K562 (cell line): ENCODE measurements at regions not wholly inside any gene's neighbourhood (a gene's known extent, or its start where the extent isn't known, plus 50 kb on each side); places are given as distances from the start of the nearest gene placed in this dataset.

ENCODE experiments used
- ATAC-seq: fragments of 200-7000 bp; cut with Tn5 transposase; 3 replicates; pipeline ENCODE4 v1.9.1; 2020; ENCODE audit warnings: moderate library complexity
- BruUV-seq: library from RNA; stranded (reverse); fragments of 400-500 nt; replicated peaks from 2 replicates; lab custom pipeline; 2021; lab: Mats Ljungman, UMichigan
- CTCF ChIA-PET: fragments of 300-600 bp; formaldehyde crosslinking; extraction: SDS; loops from one replicate; lab custom pipeline; 2021; ENCODE audit warnings: low intra/inter-chr PET ratio; lab: Yijun Ruan, JAX
- POLR2A ChIA-PET: fragments of 300-600, 350-650 bp; sonication (Branson Sonifier 250); formaldehyde crosslinking; extraction: SDS; loops from one replicate; lab custom pipeline; 2021; ENCODE audit warnings: antibody characterized with exemption, inconsistent platforms; lab: Yijun Ruan, JAX
- DNase-seq, 4 experiments: peaks; one replicate each; pipeline versions ENCODE4 v3.0.0 to v3.0.0-alpha.2; 2011 to 2018; ENCODE audit warnings: low spot score in 3 of 4, mixed read lengths in 3 of 4; ENCODE audit errors: extremely low read depth in 1 of 4
- FAIRE-seq: peaks from 2 replicates; lab custom pipeline; 2011; peaks lifted over from hg19 to GRCh38; lab: Jason Lieb, UNC
- H2AFZ ChIP-seq: 2 replicates; pipeline ENCODE4 v1.6.0; 2011; ENCODE audit warnings: low read depth, low read length, control low read depth, inconsistent platforms
- H3K27ac ChIP-seq: fragments of 200-600 bp; 3 replicates; pipeline ENCODE4 v1.8.0; 2011; ENCODE audit warnings: low read depth, mild to moderate bottlenecking, control low read depth, inconsistent platforms, low read length, moderate library complexity, mixed read lengths; ENCODE audit errors: extremely low read depth
- H3K27me3 ChIP-seq, 2 experiments: fragments of 300-600 bp in 1 of 2; 2 replicates in 1 of 2; 3 replicates in 1 of 2; pipeline versions ENCODE4 v1.6.0 to v1.8.0; 2011; ENCODE audit warnings: inconsistent platforms in 2 of 2, low read length in 2 of 2, mild to moderate bottlenecking in 1 of 2, mixed read lengths in 1 of 2, moderate library complexity in 1 of 2; ENCODE audit not compliant: control insufficient read depth in 2 of 2, insufficient read depth in 2 of 2
- H3K36me3 ChIP-seq: fragments of 300-600 bp; 3 replicates; pipeline ENCODE4 v1.8.0; 2011; ENCODE audit warnings: mild to moderate bottlenecking, low read length, inconsistent platforms; ENCODE audit not compliant: control insufficient read depth, insufficient read depth
- H3K4me1 ChIP-seq, 2 experiments: fragments of 200-600 bp in 1 of 2; replicated peaks in 1 of 2; 2 replicates in 1 of 2; 3 replicates in 1 of 2; pipeline versions ENCODE4 v1.5.1 to v1.8.0; 2011; ENCODE audit warnings: inconsistent platforms in 2 of 2, low read length in 2 of 2, mild to moderate bottlenecking in 1 of 2, mixed read lengths in 1 of 2, moderate library complexity in 1 of 2; ENCODE audit not compliant: control insufficient read depth in 2 of 2, insufficient read depth in 2 of 2
- H3K4me2 ChIP-seq: 2 replicates; pipeline ENCODE4 v1.6.1; 2011; ENCODE audit warnings: low read length, control low read depth, inconsistent platforms, mixed read lengths; ENCODE audit not compliant: insufficient read depth
- H3K4me3 ChIP-seq: fragments of 200-600 bp; sonication (generic), shearing (Covaris generic); 2 replicates; pipeline ENCODE4 v1.5.1; 2016; ENCODE audit warnings: control low read depth, inconsistent platforms
- H3K79me2 ChIP-seq: fragments of 200-600 bp; 3 replicates; pipeline ENCODE4 v1.8.0; 2011; ENCODE audit warnings: low read length, inconsistent platforms; ENCODE audit not compliant: control insufficient read depth, insufficient read depth
- H3K9ac ChIP-seq, 2 experiments: 2 replicates each; pipeline versions ENCODE4 v1.6.0 to v1.6.1; 2011; ENCODE audit warnings: low read depth in 2 of 2, low read length in 2 of 2, control low read depth in 1 of 2, inconsistent platforms in 1 of 2, mild to moderate bottlenecking in 1 of 2, mixed read lengths in 1 of 2; ENCODE audit not compliant: insufficient read depth in 1 of 2
- H3K9me1 ChIP-seq: one replicate; pipeline ENCODE4 v1.6.0; 2011; ENCODE audit warnings: inconsistent platforms, mild to moderate bottlenecking, low read length, moderate library complexity; ENCODE audit not compliant: control insufficient read depth, insufficient read depth
- H3K9me3 ChIP-seq: replicated peaks from 2 replicates; pipeline ENCODE4 v1.5.1; 2011; ENCODE audit warnings: low read depth, low read length, inconsistent platforms; ENCODE audit not compliant: control insufficient read depth, insufficient read depth
- H4K20me1 ChIP-seq: replicated peaks from 2 replicates; pipeline ENCODE4 v1.6.1; 2011; ENCODE audit warnings: low read length, inconsistent platforms, mixed read lengths; ENCODE audit not compliant: control insufficient read depth, insufficient read depth
- ARNT ChIP-seq, 2 experiments: fragments of 450-650 bp; IDR thresholded peaks; 2 replicates each; pipeline ENCODE4 v1.6.1; 2016; ENCODE audit warnings: mild to moderate bottlenecking in 1 of 2
- EP300 ChIP-seq: IDR thresholded peaks from 2 replicates; pipeline ENCODE4 v1.6.1; 2012; ENCODE audit warnings: low read length, improper control_type of control experiment
- HDAC3 ChIP-seq: fragments of 450-650 bp; IDR thresholded peaks from 2 replicates; pipeline ENCODE4 v1.6.1; 2018; ENCODE audit warnings: borderline replicate concordance, mild to moderate bottlenecking, moderate library complexity; ENCODE audit not compliant: partially characterized antibody
- KLF16 ChIP-seq: IDR thresholded peaks from 2 replicates; pipeline ENCODE4 v1.6.1; 2016; ENCODE audit warnings: antibody characterized with exemption
- MEF2D ChIP-seq: conservative IDR thresholded peaks from 2 replicates; pipeline ENCODE4 v1.6.1; 2016; ENCODE audit warnings: low read depth, missing genetic modification characterization, missing compliant biosample characterization
- NCOA1 ChIP-seq: fragments of 450-650 bp; IDR thresholded peaks from 2 replicates; pipeline ENCODE4 v1.6.1; 2016; ENCODE audit warnings: low read depth
- NCOA2 ChIP-seq, 2 experiments: fragments of 450-650 bp; IDR thresholded peaks; 2 replicates each; pipeline ENCODE4 v1.6.1; 2018; ENCODE audit warnings: mild to moderate bottlenecking in 2 of 2, moderate library complexity in 1 of 2; ENCODE audit not compliant: partially characterized antibody in 2 of 2
- NFIC ChIP-seq: fragments of 450-650 bp; IDR thresholded peaks from 2 replicates; pipeline ENCODE4 v1.6.1; 2017; ENCODE audit warnings: mild to moderate bottlenecking, inconsistent platforms
- NR4A1 ChIP-seq, 2 experiments: fragments of 250-450 bp in 1 of 2; fragments of 450-650 bp in 1 of 2; sonication (Bioruptor Pico) in 1 of 2; IDR thresholded peaks; 2 replicates each; pipeline versions ENCODE4 v1.4.0 to v1.6.1; 2016 to 2020; ENCODE audit warnings: mild to moderate bottlenecking in 2 of 2, missing compliant biosample characterization in 1 of 2, missing genetic modification characterization in 1 of 2, moderate library complexity in 1 of 2
- PHB2 ChIP-seq: fragments of 450-650 bp; IDR thresholded peaks from 2 replicates; pipeline ENCODE4 v1.6.1; 2017; ENCODE audit warnings: low read depth
- POLR2B ChIP-seq: fragments of 450-650 bp; IDR thresholded peaks from 2 replicates; pipeline ENCODE4 v1.6.1; 2018; ENCODE audit warnings: low read depth; ENCODE audit not compliant: partially characterized antibody
- RNF2 ChIP-seq: sonication (generic); IDR thresholded peaks from 2 replicates; pipeline ENCODE4 v1.6.1; 2016
- TAL1 ChIP-seq: fragments of 450-650 bp; IDR thresholded peaks from 2 replicates; pipeline ENCODE4 v1.6.1; 2016; ENCODE audit warnings: mild to moderate bottlenecking
- ZNF134 ChIP-seq: fragments of 250-450 bp; sonication (Bioruptor Pico); conservative IDR thresholded peaks from 2 replicates; pipeline ENCODE4 v1.4.0; 2020
- WGBS: fragments of 100-300 bp; shearing (Covaris generic); methylation state at CpG from one replicate; pipeline ENCODE4 v1.1.6; 2016; ENCODE audit warnings: low coverage, mixed read lengths; ENCODE audit not compliant: insufficient coverage; ENCODE audit errors: missing lambda C conversion rate; 5-methylcytosine and 5-hydroxymethylcytosine counted together
- in situ Hi-C: fragments of 300-500 bp; cut with MboI; formaldehyde crosslinking; loops from 4 replicates; pipeline ENCODE4 v1.15.0; 2018; ENCODE audit warnings: inconsistent platforms, mixed read lengths
- intact Hi-C: fragments of 100-400 bp; cut with micrococcal nuclease; formaldehyde crosslinking; loops from 2 replicates; pipeline ENCODE4 v1.14.2; 2022
- TF ChIP-seq, protein P1 (sequence below): fragments of 200-800 bp; sonication (Bioruptor generic); IDR thresholded peaks from 2 replicates; pipeline ENCODE4 v1.6.1; 2017; ENCODE audit warnings: missing genetic modification characterization, missing compliant biosample characterization
- TF ChIP-seq, protein P2 (sequence below), 2 experiments: fragments of 450-650 bp; conservative IDR thresholded peaks; 2 replicates each; pipeline ENCODE4 v1.6.1; 2017; ENCODE audit warnings: mild to moderate bottlenecking in 2 of 2, moderate library complexity in 2 of 2
- TF ChIP-seq, protein P3 (sequence below), 2 experiments: fragments of 150-350 bp in 1 of 2; IDR thresholded peaks; 2 replicates each; pipeline ENCODE4 v1.6.1; 2012 to 2016; ENCODE audit warnings: low read depth in 2 of 2, low read length in 2 of 2, mild to moderate bottlenecking in 1 of 2, moderate library complexity in 1 of 2

DNA sequence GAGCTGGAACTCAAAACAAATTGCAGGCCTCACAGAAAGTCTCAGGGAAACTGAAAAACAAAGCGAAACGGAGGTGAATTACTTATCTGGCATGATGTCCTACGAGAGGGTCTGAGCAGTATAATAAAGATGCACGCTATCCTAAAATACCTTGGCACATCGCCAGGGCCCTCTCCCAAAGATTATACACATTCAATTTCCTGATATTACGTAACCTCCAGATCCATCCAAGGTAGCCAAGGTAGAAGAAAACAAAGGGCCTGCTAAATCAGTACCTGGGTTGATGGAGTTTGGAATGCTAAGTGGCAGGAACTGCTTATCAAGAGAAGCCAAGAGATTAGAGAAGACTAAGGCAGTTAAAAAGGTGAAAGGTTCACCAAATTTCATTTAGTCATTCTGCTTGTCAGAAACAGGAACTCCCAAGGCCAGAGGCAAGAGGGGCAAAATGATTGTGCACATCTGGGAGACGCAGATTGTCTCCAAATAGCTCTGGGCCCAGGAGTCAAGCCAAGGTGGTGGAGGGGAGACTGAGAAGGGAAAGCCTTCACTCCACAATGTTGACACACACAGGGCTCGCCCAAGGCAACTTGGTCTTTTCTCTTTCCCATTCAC lies 236.8 kb upstream of the ATP5MC3 start:
- Histone ChIP-seq H3K9me3 (no peaks in the 10 kb centered on the region), H2AFZ (no peak overlapping the region), H3K4me3 (no peak overlapping the region), H3K27me3 (peaks cover 0 to 12% of the 10 kb centered on the region in 2 experiments; a peak in 3 of 5 replicates), H3K36me3 (no peaks in the 10 kb centered on the region), H4K20me1 (no peaks in the 10 kb centered on the region; the same call in 1 of the 2 replicates), H3K4me1 (peaks cover 6 to 10% of the 10 kb centered on the region in 2 experiments; a peak in 4 of 5 replicates), H3K9me1 (no peaks in the 10 kb centered on the region), H3K4me2 (no peak overlapping the region), H3K9ac (no peak overlapping the region), H3K79me2 (no peaks in the 10 kb centered on the region), H3K27ac (no peak overlapping the region)
- peak; percentile 92 for ATAC-seq
- no TSS peak for BruUV-seq
- FAIRE-seq = peak; percentile 71
- peak in 2 of 4 experiments; percentile 47 to 62 for DNase-seq
- in situ Hi-C loops = no loop called here
- 2% methylated on average over 8 of the region's 8 CpGs for WGBS
- POLR2A ChIA-PET = interaction anchor here (0.6 to 0.9 kb wide), 4 partner anchors 14 to 927 kb away, joined by 3 to 5 read pairs (median 3); no protein-coding TSS in a partner anchor
- CTCF ChIA-PET = no interaction called here
- intact Hi-C loops = loop anchor here (10.0 kb wide), 1 partner anchor 436 kb away; no protein-coding TSS in a partner anchor
- TF ChIP-seq TAL1 (peak; percentile 87), ZNF134 (no peak), NCOA2 (IDR thresholded peaks at IDR 0.05; ENCODE audit: partially characterized antibody in 2 of 2) (peak; percentile 17 to 46), NR4A1 (CRISPR knock-in tag; IDR thresholded peaks at IDR 0.05) (no peak), NR4A1 (tag; IDR thresholded peaks at IDR 0.05) (no peak), PHB2 (peak; percentile 33; the same call in 1 of the 2 replicates), POLR2B (no peak), EP300 (peak; percentile 79), HDAC3 (peak; percentile 63), MEF2D (tag) (peak; percentile 80), NCOA1 (peak; percentile 62; the same call in 1 of the 2 replicates), RNF2 (peak; percentile 82), NFIC (peak; percentile 86), ARNT (IDR thresholded peaks at IDR 0.05) (peak in 1 of 2 experiments; percentile 56; a peak in 1 of 4 replicates), KLF16 (peak; percentile 92)
- TF ChIP-seq, protein P1, sequence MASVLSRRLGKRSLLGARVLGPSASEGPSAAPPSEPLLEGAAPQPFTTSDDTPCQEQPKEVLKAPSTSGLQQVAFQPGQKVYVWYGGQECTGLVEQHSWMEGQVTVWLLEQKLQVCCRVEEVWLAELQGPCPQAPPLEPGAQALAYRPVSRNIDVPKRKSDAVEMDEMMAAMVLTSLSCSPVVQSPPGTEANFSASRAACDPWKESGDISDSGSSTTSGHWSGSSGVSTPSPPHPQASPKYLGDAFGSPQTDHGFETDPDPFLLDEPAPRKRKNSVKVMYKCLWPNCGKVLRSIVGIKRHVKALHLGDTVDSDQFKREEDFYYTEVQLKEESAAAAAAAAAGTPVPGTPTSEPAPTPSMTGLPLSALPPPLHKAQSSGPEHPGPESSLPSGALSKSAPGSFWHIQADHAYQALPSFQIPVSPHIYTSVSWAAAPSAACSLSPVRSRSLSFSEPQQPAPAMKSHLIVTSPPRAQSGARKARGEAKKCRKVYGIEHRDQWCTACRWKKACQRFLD (CRISPR knock-in tag) = peak; percentile 27; the same call in 1 of the 2 replicates
- TF ChIP-seq, protein P2, sequence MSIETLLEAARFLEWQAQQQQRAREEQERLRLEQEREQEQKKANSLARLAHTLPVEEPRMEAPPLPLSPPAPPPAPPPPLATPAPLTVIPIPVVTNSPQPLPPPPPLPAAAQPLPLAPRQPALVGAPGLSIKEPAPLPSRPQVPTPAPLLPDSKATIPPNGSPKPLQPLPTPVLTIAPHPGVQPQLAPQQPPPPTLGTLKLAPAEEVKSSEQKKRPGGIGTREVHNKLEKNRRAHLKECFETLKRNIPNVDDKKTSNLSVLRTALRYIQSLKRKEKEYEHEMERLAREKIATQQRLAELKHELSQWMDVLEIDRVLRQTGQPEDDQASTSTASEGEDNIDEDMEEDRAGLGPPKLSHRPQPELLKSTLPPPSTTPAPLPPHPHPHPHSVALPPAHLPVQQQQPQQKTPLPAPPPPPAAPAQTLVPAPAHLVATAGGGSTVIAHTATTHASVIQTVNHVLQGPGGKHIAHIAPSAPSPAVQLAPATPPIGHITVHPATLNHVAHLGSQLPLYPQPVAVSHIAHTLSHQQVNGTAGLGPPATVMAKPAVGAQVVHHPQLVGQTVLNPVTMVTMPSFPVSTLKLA (conservative IDR thresholded peaks at IDR 0.05) = peak in 1 of 2 experiments; percentile 31; a peak in 1 of 4 replicates
- TF ChIP-seq, protein P3, sequence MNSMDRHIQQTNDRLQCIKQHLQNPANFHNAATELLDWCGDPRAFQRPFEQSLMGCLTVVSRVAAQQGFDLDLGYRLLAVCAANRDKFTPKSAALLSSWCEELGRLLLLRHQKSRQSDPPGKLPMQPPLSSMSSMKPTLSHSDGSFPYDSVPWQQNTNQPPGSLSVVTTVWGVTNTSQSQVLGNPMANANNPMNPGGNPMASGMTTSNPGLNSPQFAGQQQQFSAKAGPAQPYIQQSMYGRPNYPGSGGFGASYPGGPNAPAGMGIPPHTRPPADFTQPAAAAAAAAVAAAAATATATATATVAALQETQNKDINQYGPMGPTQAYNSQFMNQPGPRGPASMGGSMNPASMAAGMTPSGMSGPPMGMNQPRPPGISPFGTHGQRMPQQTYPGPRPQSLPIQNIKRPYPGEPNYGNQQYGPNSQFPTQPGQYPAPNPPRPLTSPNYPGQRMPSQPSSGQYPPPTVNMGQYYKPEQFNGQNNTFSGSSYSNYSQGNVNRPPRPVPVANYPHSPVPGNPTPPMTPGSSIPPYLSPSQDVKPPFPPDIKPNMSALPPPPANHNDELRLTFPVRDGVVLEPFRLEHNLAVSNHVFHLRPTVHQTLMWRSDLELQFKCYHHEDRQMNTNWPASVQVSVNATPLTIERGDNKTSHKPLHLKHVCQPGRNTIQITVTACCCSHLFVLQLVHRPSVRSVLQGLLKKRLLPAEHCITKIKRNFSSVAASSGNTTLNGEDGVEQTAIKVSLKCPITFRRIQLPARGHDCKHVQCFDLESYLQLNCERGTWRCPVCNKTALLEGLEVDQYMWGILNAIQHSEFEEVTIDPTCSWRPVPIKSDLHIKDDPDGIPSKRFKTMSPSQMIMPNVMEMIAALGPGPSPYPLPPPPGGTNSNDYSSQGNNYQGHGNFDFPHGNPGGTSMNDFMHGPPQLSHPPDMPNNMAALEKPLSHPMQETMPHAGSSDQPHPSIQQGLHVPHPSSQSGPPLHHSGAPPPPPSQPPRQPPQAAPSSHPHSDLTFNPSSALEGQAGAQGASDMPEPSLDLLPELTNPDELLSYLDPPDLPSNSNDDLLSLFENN (IDR thresholded peaks at IDR 0.05; ENCODE audit: low read depth in 2 of 2, low read length in 2 of 2) = peak in 1 of 2 experiments; percentile 74; a peak in 2 of 4 replicates
